GM23338 (cell line): ENCODE measurements at regions not wholly inside any gene's neighbourhood (a gene's known extent, or its start where the extent isn't known, plus 50 kb on each side); places are given as distances from the start of the nearest gene placed in this dataset.

Experiments
- ATAC-seq: fragments of 200-7000 bp; cut with Tn5 transposase; 3 replicates; pipeline ENCODE4 v1.9.1; 2020
- DNase-seq: peaks from one replicate; pipeline ENCODE4 v3.0.0-alpha.2; 2015; ENCODE audit warnings: low spot score
- H2AFZ ChIP-seq: fragments of 200-600 bp; sonication (generic); 2 replicates; pipeline ENCODE4 v1.8.0; 2016; ENCODE audit warnings: antibody characterized with exemption, mild to moderate bottlenecking, moderate library complexity
- H3F3A ChIP-seq: fragments of 200-600 bp; sonication (generic); replicated peaks from 2 replicates; pipeline ENCODE4 v1.8.0; 2017; ENCODE audit warnings: antibody characterized with exemption, mixed run types, low read depth
- H3K27ac ChIP-seq: fragments of 200-600 bp; sonication (generic); 2 replicates; pipeline ENCODE4 v1.6.1; 2016; ENCODE audit warnings: low read depth
- H3K27me3 ChIP-seq: fragments of 200-600 bp; sonication (generic); 2 replicates; pipeline ENCODE4 v1.8.0; 2016; ENCODE audit warnings: mild to moderate bottlenecking, mixed run types, moderate library complexity; ENCODE audit not compliant: insufficient read depth
- H3K36me3 ChIP-seq: fragments of 200-600 bp; sonication (generic); 2 replicates; pipeline ENCODE4 v1.8.0; 2016; ENCODE audit warnings: mild to moderate bottlenecking; ENCODE audit not compliant: insufficient read depth
- H3K4me1 ChIP-seq: fragments of 200-600 bp; sonication (generic); 2 replicates; pipeline ENCODE4 v1.8.0; 2016; ENCODE audit warnings: mild to moderate bottlenecking, moderate library complexity; ENCODE audit not compliant: insufficient read depth
- H3K4me2 ChIP-seq: fragments of 200-600 bp; sonication (generic); 2 replicates; pipeline ENCODE4 v1.7.1; 2017; ENCODE audit warnings: mixed run types
- H3K4me3 ChIP-seq: fragments of 200-600 bp; sonication (generic); 2 replicates; pipeline ENCODE4 v1.6.1; 2016; ENCODE audit warnings: mixed run types
- H3K79me2 ChIP-seq: fragments of 200-600 bp; sonication (generic); replicated peaks from 2 replicates; pipeline ENCODE4 v1.8.0; 2017; ENCODE audit warnings: mild to moderate bottlenecking; ENCODE audit not compliant: insufficient read depth
- H3K9me2 ChIP-seq: fragments of 200-600 bp; sonication (generic); 2 replicates; pipeline ENCODE4 v1.8.0; 2017; ENCODE audit not compliant: insufficient read depth
- H4K20me1 ChIP-seq: fragments of 200-600 bp; sonication (generic); replicated peaks from 2 replicates; pipeline ENCODE4 v1.8.0; 2017; ENCODE audit warnings: mild to moderate bottlenecking; ENCODE audit not compliant: insufficient read depth
- H3K27ac Mint-ChIP-seq: 2 replicates; pipeline ENCODE4 v1.8.0; 2020; ENCODE audit warnings: inconsistent platforms, mild to moderate bottlenecking, moderate library complexity, mixed read lengths
- H3K27me3 Mint-ChIP-seq: 3 replicates; pipeline ENCODE4 v1.8.0; 2022; ENCODE audit warnings: low read depth, mild to moderate bottlenecking, moderate library complexity, mixed read lengths, inconsistent platforms; ENCODE audit not compliant: insufficient read depth, poor library complexity
- H3K36me3 Mint-ChIP-seq: 3 replicates; pipeline ENCODE4 v1.8.0; 2021; ENCODE audit warnings: low read depth, mild to moderate bottlenecking, inconsistent platforms, moderate library complexity, mixed read lengths
- H3K4me1 Mint-ChIP-seq: 3 replicates; pipeline ENCODE4 v1.8.0; 2020; ENCODE audit warnings: mild to moderate bottlenecking, inconsistent platforms, mixed read lengths
- H3K4me3 Mint-ChIP-seq: 3 replicates; pipeline ENCODE4 v1.8.0; 2021; ENCODE audit warnings: moderate library complexity, mild to moderate bottlenecking, inconsistent platforms, mixed read lengths
- H3K9me3 Mint-ChIP-seq: 3 replicates; pipeline ENCODE4 v1.8.0; 2020; ENCODE audit warnings: moderate library complexity, mild to moderate bottlenecking, inconsistent platforms, mixed read lengths
- CTCF ChIP-seq, 2 experiments: fragments of 200-600 bp in 1 of 2; sonication (generic) in 1 of 2; conservative IDR thresholded peaks; 2 replicates each; pipeline versions ENCODE4 v1.5.1 to v1.6.1; 2016 to 2017; ENCODE audit warnings: antibody characterized with exemption in 2 of 2, low read depth in 2 of 2, mild to moderate bottlenecking in 2 of 2, moderate library complexity in 1 of 2
- TF ChIP-seq, protein P1 (sequence below): fragments of 250-450 bp; sonication (Bioruptor Pico); IDR thresholded peaks from 2 replicates; pipeline ENCODE4 v1.5.0; 2020; ENCODE audit warnings: mild to moderate bottlenecking, moderate library complexity
- TF ChIP-seq, protein P2 (sequence below): IDR thresholded peaks from one replicate; pipeline ENCODE4 v1.6.1; 2018; ENCODE audit warnings: antibody characterized with exemption; ENCODE audit not compliant: unreplicated experiment

- TF ChIP-seq, protein P1, sequence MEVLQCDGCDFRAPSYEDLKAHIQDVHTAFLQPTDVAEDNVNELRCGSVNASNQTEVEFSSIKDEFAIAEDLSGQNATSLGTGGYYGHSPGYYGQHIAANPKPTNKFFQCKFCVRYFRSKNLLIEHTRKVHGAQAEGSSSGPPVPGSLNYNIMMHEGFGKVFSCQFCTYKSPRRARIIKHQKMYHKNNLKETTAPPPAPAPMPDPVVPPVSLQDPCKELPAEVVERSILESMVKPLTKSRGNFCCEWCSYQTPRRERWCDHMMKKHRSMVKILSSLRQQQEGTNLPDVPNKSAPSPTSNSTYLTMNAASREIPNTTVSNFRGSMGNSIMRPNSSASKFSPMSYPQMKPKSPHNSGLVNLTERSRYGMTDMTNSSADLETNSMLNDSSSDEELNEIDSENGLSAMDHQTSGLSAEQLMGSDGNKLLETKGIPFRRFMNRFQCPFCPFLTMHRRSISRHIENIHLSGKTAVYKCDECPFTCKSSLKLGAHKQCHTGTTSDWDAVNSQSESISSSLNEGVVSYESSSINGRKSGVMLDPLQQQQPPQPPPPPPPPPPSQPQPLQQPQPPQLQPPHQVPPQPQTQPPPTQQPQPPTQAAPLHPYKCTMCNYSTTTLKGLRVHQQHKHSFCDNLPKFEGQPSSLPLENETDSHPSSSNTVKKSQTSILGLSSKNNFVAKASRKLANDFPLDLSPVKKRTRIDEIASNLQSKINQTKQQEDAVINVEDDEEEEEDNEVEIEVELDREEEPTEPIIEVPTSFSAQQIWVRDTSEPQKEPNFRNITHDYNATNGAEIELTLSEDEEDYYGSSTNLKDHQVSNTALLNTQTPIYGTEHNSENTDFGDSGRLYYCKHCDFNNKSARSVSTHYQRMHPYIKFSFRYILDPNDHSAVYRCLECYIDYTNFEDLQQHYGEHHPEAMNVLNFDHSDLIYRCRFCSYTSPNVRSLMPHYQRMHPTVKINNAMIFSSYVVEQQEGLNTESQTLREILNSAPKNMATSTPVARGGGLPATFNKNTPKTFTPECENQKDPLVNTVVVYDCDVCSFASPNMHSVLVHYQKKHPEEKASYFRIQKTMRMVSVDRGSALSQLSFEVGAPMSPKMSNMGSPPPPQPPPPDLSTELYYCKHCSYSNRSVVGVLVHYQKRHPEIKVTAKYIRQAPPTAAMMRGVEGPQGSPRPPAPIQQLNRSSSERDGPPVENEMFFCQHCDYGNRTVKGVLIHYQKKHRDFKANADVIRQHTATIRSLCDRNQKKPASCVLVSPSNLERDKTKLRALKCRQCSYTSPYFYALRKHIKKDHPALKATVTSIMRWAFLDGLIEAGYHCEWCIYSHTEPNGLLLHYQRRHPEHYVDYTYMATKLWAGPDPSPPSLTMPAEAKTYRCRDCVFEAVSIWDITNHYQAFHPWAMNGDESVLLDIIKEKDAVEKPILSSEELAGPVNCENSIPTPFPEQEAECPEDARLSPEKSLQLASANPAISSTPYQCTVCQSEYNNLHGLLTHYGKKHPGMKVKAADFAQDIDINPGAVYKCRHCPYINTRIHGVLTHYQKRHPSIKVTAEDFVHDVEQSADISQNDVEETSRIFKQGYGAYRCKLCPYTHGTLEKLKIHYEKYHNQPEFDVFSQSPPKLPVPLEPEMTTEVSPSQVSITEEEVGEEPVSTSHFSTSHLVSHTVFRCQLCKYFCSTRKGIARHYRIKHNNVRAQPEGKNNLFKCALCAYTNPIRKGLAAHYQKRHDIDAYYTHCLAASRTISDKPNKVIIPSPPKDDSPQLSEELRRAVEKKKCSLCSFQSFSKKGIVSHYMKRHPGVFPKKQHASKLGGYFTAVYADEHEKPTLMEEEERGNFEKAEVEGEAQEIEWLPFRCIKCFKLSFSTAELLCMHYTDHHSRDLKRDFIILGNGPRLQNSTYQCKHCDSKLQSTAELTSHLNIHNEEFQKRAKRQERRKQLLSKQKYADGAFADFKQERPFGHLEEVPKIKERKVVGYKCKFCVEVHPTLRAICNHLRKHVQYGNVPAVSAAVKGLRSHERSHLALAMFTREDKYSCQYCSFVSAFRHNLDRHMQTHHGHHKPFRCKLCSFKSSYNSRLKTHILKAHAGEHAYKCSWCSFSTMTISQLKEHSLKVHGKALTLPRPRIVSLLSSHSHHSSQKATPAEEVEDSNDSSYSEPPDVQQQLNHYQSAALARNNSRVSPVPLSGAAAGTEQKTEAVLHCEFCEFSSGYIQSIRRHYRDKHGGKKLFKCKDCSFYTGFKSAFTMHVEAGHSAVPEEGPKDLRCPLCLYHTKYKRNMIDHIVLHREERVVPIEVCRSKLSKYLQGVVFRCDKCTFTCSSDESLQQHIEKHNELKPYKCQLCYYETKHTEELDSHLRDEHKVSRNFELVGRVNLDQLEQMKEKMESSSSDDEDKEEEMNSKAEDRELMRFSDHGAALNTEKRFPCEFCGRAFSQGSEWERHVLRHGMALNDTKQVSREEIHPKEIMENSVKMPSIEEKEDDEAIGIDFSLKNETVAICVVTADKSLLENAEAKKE (CRISPR knock-in tag), result no peak
- peak; percentile 79 to 92 for TF ChIP-seq CTCF (conservative IDR thresholded peaks at IDR 0.05; ENCODE audit: low read depth in 2 of 2)
- TF ChIP-seq, protein P2, sequence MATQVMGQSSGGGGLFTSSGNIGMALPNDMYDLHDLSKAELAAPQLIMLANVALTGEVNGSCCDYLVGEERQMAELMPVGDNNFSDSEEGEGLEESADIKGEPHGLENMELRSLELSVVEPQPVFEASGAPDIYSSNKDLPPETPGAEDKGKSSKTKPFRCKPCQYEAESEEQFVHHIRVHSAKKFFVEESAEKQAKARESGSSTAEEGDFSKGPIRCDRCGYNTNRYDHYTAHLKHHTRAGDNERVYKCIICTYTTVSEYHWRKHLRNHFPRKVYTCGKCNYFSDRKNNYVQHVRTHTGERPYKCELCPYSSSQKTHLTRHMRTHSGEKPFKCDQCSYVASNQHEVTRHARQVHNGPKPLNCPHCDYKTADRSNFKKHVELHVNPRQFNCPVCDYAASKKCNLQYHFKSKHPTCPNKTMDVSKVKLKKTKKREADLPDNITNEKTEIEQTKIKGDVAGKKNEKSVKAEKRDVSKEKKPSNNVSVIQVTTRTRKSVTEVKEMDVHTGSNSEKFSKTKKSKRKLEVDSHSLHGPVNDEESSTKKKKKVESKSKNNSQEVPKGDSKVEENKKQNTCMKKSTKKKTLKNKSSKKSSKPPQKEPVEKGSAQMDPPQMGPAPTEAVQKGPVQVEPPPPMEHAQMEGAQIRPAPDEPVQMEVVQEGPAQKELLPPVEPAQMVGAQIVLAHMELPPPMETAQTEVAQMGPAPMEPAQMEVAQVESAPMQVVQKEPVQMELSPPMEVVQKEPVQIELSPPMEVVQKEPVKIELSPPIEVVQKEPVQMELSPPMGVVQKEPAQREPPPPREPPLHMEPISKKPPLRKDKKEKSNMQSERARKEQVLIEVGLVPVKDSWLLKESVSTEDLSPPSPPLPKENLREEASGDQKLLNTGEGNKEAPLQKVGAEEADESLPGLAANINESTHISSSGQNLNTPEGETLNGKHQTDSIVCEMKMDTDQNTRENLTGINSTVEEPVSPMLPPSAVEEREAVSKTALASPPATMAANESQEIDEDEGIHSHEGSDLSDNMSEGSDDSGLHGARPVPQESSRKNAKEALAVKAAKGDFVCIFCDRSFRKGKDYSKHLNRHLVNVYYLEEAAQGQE, result no peak
- H3K27ac Mint-ChIP-seq, result no peak overlapping the region
- peaks cover 12% of the 10 kb centered on the region; the same call in 2 of the 3 replicates for H3K4me1 Mint-ChIP-seq
Observed at GRCh38 chr14:49461529-49462401, 124.4 kb downstream of the RPS29 start.

More at GRCh38 chr14:49461529-49462401, 124.4 kb downstream of the RPS29 start:
- peak; percentile 76 for ATAC-seq
- H3K9me2 ChIP-seq, result no peaks in the 10 kb centered on the region
- H3K27me3 ChIP-seq, result no peaks in the 10 kb centered on the region
- Mint-ChIP-seq H3K36me3 (no peaks in the 10 kb centered on the region), H3K27me3 (no peaks in the 10 kb centered on the region), H3K9me3 (no peaks in the 10 kb centered on the region), H3K4me3 (no peak overlapping the region)
- H2AFZ ChIP-seq, result no peak overlapping the region
- no peak overlapping the region for H3K4me2 ChIP-seq
- H3K27ac ChIP-seq, result no peak overlapping the region
- H3K79me2 ChIP-seq, result no peaks in the 10 kb centered on the region
- no peaks in the 10 kb centered on the region for H4K20me1 ChIP-seq
- H3F3A ChIP-seq, result no peaks in the 10 kb centered on the region
- DNase-seq, result peak; percentile 92
- no peak overlapping the region for H3K4me3 ChIP-seq
- H3K4me1 ChIP-seq, result 0 out of 2 replicates have a peak, but pooled peaks cover 6% of the 10 kb centered on the region
- H3K36me3 ChIP-seq, result no peaks in the 10 kb centered on the region
